RKO (cell line): ENCODE measurements at regions not wholly inside any gene's neighbourhood (a gene's known extent, or its start where the extent isn't known, plus 50 kb on each side); places are given as distances from the start of the nearest gene placed in this dataset.
"Not testable (repeated sequence)": the region's sequence is repeated elsewhere in the genome, so short reads cannot be mapped to it uniquely, and the experiment has no call there.

Experiments used
- DNase-seq: peaks from one replicate; pipeline ENCODE4 v3.0.0-alpha.2; 2016; ENCODE audit warnings: low spot score

DNA sequence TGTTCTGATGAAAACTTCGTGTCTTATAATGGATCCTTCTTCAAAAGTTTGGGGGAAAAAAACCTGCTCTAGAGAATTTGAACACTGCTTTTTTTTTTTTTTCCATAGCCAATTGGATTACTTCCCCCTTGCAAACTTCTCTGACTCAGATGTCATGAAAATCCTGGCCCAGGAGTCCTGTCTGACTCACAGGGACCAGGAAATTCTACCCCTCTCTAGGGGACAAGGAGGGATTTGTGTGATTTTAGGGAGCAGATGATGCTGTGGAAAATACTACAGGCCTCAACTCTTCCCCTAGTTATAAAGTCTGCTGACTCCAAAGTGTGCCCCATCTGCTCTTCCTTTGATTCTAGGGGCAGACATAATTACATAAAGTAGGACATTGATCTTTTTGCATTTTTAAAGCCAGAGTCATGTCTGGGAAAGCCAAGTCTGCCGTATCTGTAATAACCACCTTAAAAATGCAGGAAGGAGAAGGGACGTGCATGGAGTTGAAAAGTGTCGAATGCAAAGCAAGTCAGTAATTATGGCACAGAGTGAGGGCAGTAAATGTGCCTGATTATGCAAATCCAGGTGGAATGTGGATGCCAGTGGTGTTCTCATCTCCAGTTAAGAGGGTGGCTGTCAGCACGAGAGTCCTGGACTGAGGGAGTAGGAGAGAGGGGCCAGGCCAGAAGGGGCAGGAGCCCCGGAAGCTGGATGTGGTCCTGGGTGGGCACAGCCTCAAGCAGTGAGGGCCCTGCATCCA, 144.3 kb upstream of the SULF2 start:
- DNase-seq: peak; percentile 28

DNA sequence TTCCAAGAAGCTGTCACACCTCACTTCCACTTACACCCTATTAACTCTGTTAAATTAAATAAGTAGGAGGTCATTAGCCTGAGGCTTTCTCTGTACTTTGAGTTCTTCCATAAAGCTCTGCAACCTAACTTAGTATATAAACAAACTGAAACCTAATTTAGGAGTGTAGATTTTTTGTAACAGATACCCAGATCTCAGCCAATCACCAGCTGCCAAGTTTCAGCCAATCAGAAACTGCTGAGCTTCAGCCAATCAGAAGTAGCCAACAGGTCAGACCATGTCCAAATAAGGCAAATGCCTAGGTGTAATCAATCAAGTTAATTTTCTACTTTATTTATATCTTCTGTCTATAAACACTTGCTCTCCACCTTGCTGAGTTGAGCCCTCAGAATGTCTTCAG, 142.7 kb upstream of the SULF2 start:
- DNase-seq: no peak

DNA sequence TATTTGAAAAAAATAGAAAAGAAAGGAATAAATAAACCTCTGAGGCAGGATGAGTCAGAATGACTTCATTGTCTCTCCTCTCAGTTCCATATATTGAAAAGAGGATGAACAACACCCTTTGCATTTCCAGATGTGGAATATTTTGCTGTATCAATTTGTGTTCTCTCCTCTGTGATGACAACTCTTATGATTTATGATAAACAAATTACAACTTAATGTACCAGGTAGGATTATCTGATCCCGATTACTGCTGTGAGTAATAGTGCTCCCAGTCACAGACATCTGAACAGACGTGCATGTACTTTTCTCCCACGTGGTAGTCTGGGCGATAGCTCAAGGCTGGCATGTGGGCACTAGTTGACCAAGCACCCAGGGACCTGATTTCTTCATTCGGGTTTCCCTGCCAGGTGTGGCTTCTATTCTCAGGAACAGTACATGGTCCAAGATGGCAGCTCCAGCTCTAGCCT, 142.1 kb upstream of the SULF2 start:
- no peak for DNase-seq

DNA sequence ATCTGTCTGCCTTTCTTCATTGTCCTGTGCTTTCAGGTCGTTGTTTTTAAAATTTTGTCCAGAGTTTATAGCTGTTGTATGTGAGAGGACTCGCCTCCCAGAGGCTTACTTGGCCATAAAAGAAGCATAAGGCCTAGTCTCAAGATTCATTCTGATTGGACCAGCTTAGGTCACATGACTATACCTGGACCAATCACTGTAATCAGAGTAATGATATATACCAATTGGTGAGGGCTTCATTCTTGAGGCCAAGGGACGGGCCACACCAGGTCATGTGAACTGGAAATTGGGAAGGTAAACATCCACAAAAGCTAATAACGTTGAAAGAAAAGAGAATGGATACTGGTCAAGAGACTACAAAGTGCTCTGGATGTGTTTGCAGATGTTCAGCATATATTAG, 141.4 kb upstream of the SULF2 start:
- DNase-seq: no peak

DNA sequence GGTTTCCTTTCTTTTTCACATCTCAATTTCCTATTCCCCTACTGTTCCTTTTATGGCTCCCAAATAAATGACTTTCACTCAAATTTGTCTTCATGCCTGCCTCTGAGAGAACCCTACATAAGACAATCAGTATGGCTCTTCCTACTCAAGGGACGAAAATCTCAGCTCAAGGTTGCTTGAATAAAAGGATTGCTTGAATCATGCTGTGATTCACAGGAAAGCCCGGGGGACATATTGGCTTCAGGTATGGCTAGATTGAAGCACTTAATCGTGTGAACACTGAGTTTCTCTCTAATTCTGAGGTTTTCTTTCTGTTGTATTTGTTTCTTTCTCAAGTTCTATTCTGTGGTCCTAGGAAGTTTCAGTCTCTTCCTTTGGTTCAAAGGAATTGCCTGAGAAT, 140.3 kb upstream of the SULF2 start:
- no peak for DNase-seq

DNA sequence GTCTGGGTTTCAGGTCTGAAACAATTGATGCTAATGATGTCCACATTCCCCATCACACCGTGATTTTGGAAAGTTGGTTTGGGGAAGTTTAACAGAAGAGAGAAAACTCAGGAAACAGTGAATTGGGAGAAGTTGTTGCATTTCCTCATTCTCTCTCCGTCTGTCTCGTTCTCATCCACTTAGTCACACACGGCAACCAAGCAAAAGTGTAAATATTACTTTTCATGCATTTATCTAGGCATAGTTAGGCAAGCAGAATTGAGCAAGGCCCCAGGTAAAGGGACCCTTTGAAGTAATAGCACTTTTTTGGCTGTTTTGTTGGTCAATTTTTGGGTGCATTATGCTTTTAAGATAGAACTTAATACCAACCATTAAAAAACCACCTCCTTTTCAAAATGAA, 137.0 kb upstream of the SULF2 start:
- DNase-seq: no peak

DNA sequence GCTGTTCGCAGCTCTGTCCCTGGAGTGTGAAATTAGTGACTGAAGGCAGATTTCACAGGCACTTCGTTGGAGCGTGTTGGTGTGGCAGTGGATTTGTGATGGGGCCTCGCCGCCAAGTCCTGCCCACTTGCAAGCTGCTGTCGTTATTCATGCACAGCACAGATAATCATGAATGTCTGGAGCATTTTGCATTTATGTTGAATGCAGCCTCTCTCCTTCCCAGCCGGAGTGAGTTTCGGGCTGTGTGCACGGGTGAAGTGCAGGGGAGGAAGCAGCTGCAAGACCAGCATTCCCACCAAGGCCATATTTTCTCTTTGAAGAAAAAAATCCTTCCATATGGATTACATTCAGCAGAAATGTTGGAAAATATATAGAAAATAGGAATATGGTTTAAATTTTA, 136.5 kb upstream of the SULF2 start:
- DNase-seq: not testable (repeated sequence)

DNA sequence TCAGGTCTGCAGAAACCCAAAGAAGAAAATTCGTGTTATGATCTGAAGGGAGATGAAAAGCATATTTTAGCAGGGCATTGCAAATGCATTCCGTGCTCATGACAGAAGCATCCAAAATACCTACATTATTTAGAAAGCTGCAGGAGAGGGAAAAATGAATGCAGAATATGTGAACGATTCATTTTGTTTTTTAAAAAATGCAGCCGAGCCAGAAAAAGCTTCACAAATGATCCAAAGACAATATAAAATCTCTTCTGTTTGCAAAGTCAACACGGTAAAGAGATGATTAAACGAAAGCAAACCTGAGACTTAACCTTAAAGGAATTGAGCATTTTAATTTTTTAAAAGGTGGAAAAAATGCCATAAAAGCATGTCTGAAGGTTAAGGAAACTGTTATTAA, 136.1 kb upstream of the SULF2 start:
- no peak for DNase-seq

DNA sequence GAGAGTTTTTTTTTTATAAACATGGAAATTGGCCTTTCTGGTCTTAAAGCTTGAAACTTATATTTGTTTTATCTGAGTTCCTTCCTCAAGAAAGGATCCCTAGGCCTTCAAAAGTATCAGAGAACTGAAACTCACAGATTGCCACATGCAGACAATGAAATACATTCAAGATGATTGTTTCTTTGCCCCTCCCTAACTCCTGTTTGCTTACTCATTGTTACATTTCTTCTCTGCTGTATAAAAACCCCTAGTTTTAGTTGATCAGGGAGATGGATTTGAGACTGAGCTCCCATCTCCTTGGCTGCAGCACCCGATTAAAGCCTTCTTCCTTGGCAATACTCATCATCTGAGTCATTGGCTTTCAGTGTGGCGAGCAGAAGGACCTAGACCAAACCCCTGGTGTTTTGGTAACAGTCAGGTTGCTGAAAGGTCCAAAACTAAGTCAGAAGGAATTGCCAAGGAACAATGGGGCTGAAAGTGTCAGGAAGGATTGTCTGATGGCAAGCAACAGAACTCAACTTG, 132.3 kb upstream of the SULF2 start:
- DNase-seq: no peak

DNA sequence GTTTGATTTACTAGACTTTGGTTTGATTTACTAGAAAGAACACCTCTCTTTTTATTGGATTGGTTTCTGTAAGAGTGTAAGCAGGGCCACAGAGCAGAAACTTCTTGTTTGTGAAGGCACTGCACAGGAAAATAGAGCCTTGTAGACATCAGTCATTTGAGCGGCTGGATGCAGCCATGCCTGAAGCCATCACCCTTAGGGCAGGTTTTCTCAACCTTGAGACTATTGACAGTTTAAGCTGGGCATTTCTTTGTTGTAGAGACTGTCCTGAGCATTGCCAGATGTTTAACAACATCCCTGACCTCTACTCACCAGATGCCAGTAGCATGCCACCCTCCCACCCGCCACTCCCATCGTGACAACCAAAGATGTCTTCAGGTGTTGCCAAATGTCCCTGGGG, 130.2 kb upstream of the SULF2 start:
- no peak for DNase-seq

DNA sequence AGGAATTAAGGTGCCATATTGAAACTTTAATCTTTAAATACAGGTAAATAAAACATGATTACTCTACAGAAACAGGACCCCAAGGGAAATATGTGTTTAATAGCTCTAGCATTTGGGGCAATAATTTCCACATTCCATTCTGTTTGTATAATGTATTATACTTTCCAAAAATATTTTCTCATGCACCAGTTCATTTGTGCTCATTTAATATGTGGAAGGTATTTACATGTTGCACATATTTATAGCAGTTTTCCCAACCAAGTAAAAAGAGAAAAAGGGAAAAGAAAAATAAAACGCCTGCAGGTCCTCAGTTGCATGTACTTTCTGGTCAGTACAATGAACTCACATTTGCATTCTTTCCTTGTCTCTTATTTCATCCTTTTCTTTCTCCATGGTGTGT, 129.5 kb upstream of the SULF2 start:
- no peak for DNase-seq

DNA sequence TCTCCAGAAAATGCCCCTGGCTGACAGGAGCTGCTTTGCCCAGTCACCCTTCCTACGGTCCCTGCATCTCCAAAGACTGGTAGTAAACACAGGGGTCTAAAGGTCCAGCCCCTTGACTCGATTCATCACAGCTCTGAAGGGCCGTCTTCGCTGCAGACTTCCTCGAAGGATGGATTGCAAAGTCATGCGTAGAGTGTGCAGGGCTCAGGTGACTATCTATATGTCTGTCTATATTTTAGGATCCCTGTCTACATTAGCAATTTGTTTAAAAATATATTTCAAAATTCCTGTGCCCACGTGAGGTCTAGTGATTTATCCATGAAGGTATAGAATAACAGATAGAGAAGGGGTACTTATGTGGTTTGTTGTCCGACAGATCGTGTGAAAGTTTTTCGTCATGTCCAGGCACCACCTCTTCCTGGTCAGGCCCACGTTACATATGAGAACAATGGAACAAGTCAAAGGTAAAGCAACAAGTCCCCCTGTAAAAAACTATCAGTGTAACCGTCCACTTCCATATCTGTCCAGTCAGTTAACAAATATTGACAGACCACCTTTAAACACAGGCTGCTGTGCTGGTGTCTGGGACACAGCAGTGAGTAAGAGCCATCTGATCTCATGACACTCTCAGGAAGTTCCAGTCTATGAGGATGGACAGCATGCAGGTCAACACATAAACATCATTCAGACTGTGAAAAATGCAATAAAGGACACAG, 127.7 kb upstream of the SULF2 start:
- not testable (repeated sequence) for DNase-seq

DNA sequence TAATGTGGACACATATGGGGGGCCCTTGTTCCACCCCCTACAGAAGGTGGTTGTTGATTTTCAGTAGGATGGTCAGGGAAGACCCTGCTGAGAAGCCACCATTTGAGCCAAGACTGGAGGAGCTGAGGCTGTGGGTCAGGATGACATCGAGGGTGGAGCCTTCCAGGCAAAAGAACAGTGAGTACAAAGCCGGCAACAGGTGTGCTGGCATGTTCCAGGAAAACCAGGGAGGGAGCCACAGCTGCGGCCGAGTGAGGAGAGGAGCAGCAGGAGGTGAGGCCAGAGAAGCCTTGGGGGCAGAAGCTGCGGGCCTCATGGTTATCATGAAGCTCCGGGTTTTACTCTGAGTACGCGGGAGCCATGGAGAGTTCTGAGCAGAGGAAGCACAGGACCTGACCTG, 126.9 kb upstream of the SULF2 start:
- not testable (repeated sequence) for DNase-seq

DNA sequence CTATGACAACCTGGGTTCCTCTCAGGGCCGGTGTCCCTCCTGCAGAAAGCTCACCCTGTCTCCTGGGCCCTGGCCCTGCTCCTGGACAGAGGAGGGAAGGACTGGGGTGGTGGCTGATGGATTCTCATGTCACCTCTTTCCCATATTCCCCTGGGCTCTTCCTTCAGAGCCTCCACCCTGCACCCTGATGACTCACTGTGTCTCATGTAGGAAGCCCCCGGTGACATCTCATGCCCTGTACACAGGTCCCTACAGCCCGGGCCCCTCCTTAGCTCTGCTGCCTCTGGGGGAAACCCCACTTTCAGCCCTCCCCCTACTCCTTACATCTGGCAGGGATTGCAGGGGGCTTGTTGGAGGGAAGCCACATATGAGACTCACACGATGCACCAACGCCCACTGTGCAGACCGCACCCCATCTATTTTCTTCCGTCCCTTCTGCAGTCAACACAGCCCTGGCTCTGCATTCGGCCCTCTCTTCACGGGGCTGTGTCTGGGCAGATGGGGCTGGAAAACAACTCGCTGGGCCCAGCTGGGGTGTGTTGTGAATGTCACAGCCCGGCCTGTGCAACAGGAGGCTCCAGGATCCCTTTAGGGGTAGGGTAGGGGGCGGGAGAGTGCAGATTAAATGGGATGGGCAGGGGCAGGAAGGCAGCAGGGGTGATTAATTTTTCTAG, 124.6 kb upstream of the SULF2 start:
- not testable (repeated sequence) for DNase-seq

DNA sequence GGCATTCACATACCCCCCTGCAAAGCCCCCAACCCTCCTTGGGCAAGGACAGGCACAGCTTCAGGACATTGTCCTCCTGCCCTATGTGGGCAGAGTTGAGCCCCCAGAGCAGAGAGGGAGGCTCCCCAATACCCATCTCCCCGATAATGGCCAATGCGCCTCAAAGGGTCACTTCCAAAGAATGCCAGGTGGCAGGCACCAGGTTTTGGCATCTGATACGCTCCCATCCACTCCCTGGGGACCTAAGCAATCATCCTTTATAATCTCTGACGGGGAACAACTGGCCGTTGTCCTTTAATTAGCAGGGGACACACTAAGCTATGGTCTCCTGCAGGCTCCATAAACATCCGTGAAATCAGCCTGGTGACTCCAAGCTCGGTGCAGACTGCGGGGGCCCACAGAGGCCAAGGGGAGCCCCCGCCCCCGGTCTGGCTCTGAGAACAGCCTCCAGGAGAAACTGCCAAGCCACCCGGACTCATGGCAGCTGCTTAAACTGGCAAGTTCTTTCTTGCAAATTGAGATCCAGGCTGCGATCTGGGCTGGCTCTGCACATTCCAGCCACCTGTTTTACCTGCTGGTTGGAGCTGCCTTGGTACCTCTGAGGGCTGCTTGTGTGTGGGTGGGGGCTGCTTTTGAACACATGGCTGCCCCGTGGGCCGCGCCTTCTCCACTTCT, 123.2 kb upstream of the SULF2 start:
- DNase-seq: not testable (repeated sequence)

DNA sequence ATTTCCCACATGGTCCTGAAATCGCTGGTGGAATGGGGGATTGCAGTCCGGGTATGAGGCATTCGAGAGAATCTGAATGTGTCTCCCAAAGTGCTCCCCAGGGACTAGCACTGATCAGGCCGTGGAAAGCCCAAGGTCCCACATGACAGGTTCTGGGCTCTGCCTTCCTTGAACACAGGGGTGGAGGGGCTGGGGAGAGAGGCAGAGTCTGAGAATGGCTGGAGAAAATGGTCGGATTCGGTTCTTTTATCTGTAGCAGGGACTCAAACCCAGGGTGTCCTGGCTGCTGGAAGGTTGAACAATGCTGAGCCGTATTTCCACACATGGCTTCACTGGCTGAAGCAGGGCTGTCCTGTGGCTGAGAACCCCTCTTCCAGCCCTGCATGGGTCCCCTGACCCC, 122.7 kb upstream of the SULF2 start:
- not testable (repeated sequence) for DNase-seq

DNA sequence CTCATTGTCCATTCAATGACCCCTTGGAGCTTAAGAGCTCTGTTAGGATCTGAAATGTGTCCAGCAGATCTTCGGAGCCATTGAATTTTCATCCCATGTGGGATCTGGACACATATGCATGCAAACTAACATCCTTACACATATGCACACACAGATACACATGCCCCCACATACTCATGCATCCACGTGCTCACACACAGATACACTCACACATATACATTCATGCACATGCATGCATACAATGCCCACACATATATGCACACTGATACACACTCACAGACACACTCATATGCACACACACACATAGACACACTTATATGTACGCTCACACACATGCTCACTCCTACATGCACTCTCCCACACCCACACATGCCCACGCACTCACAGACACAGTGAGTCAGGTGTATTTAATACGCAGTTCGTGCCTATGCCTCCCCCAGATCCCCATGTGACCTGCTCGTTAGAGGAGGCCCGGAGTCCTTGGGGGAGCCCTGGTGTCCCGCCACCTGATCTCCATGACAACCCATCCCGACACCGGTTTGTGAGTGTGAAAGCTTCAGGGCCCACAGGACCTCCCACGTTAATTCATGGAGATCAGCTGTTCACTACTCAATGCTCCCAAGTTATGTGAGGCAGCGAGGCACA, 121.9 kb upstream of the SULF2 start:
- DNase-seq: no peak

DNA sequence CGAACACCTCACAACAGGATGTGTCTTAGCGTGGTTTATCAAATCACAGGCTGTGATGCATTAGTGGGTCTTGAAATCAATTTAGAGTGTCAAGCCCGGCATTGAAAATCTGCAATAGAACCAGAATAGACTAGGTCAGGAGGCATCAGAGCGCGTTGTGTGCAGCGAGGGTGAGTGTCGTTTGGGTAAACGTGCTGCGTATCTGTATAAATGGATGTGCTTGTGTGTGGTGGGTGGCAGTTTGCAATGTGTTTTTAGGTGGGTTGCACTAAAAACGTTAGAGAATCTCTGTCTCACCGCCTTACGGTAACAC, 121.0 kb upstream of the SULF2 start:
- DNase-seq: no peak

DNA sequence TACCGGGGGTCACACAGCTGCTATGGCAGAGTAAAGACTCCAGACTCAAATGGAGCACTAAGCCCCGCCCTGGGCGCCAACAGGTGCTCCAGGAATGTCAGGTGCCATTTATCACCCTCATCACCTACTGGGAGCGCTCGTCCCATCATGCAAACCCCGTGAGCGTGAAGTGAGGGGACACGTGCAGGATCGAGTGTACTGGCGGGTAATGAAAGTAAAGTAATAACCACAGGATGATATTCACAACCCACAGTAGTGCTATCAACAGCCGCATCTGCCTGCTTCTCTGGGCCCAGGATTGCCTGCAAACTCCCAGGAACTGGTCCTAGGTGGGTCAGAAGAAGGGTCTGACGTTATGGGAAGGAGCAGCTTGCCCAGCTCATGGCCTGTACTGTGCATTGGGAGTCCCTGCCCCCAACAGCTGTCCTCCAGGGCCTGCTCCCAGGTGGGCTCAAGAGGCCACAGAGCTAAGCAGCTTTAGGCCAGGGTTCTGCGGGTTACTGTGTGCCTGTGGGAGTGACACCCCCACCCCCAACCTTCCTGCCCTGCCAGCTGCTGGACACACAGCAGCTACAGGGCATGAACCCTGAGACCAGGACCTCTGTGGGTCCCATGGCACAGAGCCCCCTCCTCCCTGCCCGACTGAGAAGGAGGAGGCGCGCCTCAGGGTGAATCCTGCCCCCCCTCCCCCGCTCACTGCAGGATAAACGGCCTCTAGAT, 120.5 kb upstream of the SULF2 start:
- DNase-seq: no peak

DNA sequence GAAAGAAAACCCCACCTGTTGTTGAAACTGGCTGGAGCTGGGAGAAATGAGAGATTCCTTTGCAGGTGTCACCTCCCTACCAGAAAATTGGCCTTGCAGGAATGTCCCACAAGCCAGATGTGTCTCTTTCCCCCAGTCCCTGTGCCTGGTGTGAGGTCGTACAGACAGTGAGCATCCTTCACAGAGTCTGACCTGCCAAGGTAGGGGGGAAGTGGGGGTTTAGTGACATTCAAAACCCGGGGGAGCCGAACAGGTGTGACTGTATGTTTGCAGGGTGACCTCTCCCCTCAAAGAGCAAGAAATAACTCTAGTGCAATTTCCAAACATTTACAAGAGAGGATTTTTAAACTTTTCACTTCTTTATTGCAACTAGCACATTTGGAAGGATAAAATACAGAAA, 117.7 kb upstream of the SULF2 start:
- DNase-seq: not testable (repeated sequence)

DNA sequence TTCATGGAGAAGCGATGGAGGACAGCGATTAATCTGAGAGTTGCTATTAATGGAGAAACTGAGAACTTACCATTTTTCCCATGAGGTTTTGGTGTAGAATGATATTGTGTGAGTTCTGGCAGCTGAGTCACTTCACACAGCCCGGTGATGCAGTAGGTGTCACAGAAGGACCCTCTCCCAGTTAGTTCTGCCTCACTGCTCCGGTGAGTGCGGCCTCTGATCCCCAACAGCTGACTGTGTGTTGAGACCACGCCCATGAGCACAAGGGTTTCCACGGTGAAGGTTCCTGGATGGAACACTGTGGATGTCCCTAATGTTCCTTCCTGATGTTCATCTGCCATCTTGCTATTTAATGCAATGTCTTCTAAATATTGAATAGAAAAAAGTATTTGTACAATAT, 114.0 kb upstream of the SULF2 start:
- not testable (repeated sequence) for DNase-seq
